Endothelial cell of umbilical vein (primary cell): ENCODE measurements at regions not wholly inside any gene's neighbourhood (a gene's known extent, or its start where the extent isn't known, plus 50 kb on each side); places are given as distances from the start of the nearest gene placed in this dataset.

Experiments
- EZH2 ChIP-seq: IDR thresholded peaks from 2 replicates; pipeline ENCODE4 v1.6.1; 2012; ENCODE audit warnings: borderline replicate concordance, low read depth, mild to moderate bottlenecking, moderate library complexity, low read length, inconsistent platforms; ENCODE audit not compliant: severe bottlenecking
- JUN ChIP-seq: IDR thresholded peaks from 2 replicates; pipeline ENCODE4 v1.6.1; 2011; ENCODE audit warnings: borderline replicate concordance, low read depth; ENCODE audit not compliant: insufficient read length, insufficient read depth
- TF ChIP-seq, protein P1 (sequence below), 2 donors: IDR thresholded peaks; 1 replicate in 1 of 2; 2 replicates in 1 of 2; pipeline ENCODE4 v1.5.1; 2011; ENCODE audit warnings: low read length in 2 of 2, mild to moderate bottlenecking in 2 of 2, moderate library complexity in 2 of 2, control low read depth in 1 of 2, inconsistent platforms in 1 of 2, low read depth in 1 of 2; ENCODE audit not compliant: insufficient read depth in 1 of 2; ENCODE audit errors: extremely low read depth in 1 of 2

DNA sequence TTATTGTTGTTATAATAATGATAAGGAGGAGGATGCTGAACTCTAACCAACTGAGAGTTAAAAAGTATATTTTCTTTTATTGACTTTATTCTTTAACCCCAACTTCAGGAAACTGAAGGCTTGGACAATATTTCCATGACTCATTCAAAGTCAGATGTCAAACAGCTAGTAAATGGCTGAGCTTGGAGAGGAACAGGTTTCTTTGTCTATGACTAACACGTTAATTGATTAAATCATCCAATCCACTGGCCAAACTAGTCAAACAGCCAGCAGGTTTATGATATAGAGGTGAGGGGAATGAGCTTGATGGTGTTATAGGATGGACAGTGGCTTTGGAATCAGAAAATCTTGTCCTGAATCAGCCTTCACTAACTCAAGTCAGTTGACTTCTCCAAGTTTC lies 119.1 kb upstream of the WDR11 start:
- TF ChIP-seq EZH2: no peak
- TF ChIP-seq, protein P1, sequence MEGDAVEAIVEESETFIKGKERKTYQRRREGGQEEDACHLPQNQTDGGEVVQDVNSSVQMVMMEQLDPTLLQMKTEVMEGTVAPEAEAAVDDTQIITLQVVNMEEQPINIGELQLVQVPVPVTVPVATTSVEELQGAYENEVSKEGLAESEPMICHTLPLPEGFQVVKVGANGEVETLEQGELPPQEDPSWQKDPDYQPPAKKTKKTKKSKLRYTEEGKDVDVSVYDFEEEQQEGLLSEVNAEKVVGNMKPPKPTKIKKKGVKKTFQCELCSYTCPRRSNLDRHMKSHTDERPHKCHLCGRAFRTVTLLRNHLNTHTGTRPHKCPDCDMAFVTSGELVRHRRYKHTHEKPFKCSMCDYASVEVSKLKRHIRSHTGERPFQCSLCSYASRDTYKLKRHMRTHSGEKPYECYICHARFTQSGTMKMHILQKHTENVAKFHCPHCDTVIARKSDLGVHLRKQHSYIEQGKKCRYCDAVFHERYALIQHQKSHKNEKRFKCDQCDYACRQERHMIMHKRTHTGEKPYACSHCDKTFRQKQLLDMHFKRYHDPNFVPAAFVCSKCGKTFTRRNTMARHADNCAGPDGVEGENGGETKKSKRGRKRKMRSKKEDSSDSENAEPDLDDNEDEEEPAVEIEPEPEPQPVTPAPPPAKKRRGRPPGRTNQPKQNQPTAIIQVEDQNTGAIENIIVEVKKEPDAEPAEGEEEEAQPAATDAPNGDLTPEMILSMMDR (IDR thresholded peaks at IDR 0.05; ENCODE audit: extremely low read depth in 1 of 2, insufficient read depth in 1 of 2, low read depth in 1 of 2, low read length in 2 of 2): no peak
- TF ChIP-seq JUN: peak; percentile 83
